GM12891 (cell line): ENCODE measurements at regions not wholly inside any gene's neighbourhood (a gene's known extent, or its start where the extent isn't known, plus 50 kb on each side); places are given as distances from the start of the nearest gene placed in this dataset.

Experiments
- POLR2A ChIP-seq: IDR thresholded peaks from 2 replicates; pipeline ENCODE4 v1.6.1; 2011; ENCODE audit warnings: low read depth, low read length, control low read depth
- TAF1 ChIP-seq: IDR thresholded peaks from 2 replicates; pipeline ENCODE4 v1.6.1; 2011; ENCODE audit warnings: low read depth, low read length, control low read depth

DNA sequence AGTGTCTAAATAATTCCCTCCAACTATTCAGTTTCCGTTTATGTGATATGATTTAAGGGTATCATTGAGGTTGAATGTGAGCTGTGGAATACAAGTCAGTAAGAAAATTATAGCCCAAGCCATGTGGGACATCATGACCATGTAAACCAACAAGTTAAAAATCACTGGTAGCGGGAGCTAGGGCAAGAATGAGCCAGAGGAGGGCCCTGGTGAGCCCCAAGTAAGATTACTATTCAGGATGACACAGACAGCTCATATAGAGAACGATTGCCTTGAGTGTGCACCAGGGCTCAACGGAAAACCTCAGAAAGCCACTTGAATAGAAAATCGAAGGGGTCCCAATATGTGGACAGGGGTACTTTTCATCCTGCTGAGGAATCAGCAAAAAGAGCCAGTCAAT is 87.8 kb upstream of the RBMS1 start:
- TF ChIP-seq POLR2A = no peak
- TF ChIP-seq TAF1 = no peak
